HuH-7 (cell line): ENCODE measurements at regions not wholly inside any gene's neighbourhood (a gene's known extent, or its start where the extent isn't known, plus 50 kb on each side); places are given as distances from the start of the nearest gene placed in this dataset.
"Not testable (repeated sequence)": the region's sequence is repeated elsewhere in the genome, so short reads cannot be mapped to it uniquely, and the experiment has no call there.

ENCODE experiments used
- DNase-seq: peaks from one replicate; pipeline ENCODE4 v3.0.0; 2011; ENCODE audit warnings: low spot score

GRCh38 chr22:47920380-47920959 lies 1158.0 kb downstream of the TBC1D22A start:
- no peak for DNase-seq

- no peak for DNase-seq
These were observed 1157.4 kb downstream of the TBC1D22A start for GRCh38 chr22:47919893-47920292.

GRCh38 chr22:47919001-47919441 lies 1156.6 kb downstream of the TBC1D22A start:
- no peak for DNase-seq

- DNase-seq: no peak
These were observed 1155.9 kb downstream of the TBC1D22A start for GRCh38 chr22:47918276-47918921.

GRCh38 chr22:47914481-47915097 lies 1152.1 kb downstream of the TBC1D22A start:
- DNase-seq: no peak

GRCh38 chr22:47902646-47903180 lies 1140.3 kb downstream of the TBC1D22A start:
- no peak for DNase-seq

- DNase-seq: peak; percentile 17
These were observed 1139.5 kb downstream of the TBC1D22A start for GRCh38 chr22:47901911-47902310.

GRCh38 chr22:47899894-47900293 lies 1137.4 kb downstream of the TBC1D22A start:
- no peak for DNase-seq

- DNase-seq: no peak
These were observed 1136.5 kb downstream of the TBC1D22A start for GRCh38 chr22:47898946-47899345.

GRCh38 chr22:47891609-47892008 lies 1129.2 kb downstream of the TBC1D22A start:
- DNase-seq: no peak

- no peak for DNase-seq
These were observed 1126.4 kb downstream of the TBC1D22A start for GRCh38 chr22:47888817-47889216.

GRCh38 chr22:47884775-47885174 lies 1122.3 kb downstream of the TBC1D22A start:
- DNase-seq: no peak

GRCh38 chr22:47884200-47884599 lies 1121.8 kb downstream of the TBC1D22A start:
- DNase-seq: no peak

GRCh38 chr22:47883757-47884156 lies 1121.3 kb downstream of the TBC1D22A start:
- no peak for DNase-seq

GRCh38 chr22:47879346-47879745 lies 1116.9 kb downstream of the TBC1D22A start:
- no peak for DNase-seq

- no peak for DNase-seq
These were observed 1116.0 kb downstream of the TBC1D22A start for GRCh38 chr22:47878460-47878859.

- DNase-seq: no peak
These were observed 1110.5 kb downstream of the TBC1D22A start for GRCh38 chr22:47872761-47873535.

GRCh38 chr22:47865626-47866025 lies 1103.2 kb downstream of the TBC1D22A start:
- no peak for DNase-seq

GRCh38 chr22:47862394-47862793 lies 1099.9 kb downstream of the TBC1D22A start:
- DNase-seq: no peak

GRCh38 chr22:47860907-47861306 lies 1098.5 kb downstream of the TBC1D22A start:
- not testable (repeated sequence) for DNase-seq

GRCh38 chr22:47859881-47860525 lies 1097.6 kb downstream of the TBC1D22A start:
- DNase-seq: no peak

- no peak for DNase-seq
These were observed 1096.4 kb downstream of the TBC1D22A start for GRCh38 chr22:47858773-47859306.
